MM.1S (cell line): ENCODE measurements at regions not wholly inside any gene's neighbourhood (a gene's known extent, or its start where the extent isn't known, plus 50 kb on each side); places are given as distances from the start of the nearest gene placed in this dataset.
A peak's percentile ranks its signal among the peaks of the same experiment; 100 is the strongest.

Experiments used
- DNase-seq: peaks from one replicate; pipeline ENCODE4 v3.0.0-alpha.2; 2015
- H2AFZ ChIP-seq: fragments of 300-600 bp; sonication (generic); 2 replicates; pipeline ENCODE4 v1.6.0; 2016; ENCODE audit warnings: antibody characterized with exemption, low read length
- H3F3A ChIP-seq: fragments of 300-600 bp; sonication (generic); 2 replicates; pipeline ENCODE4 v1.6.1; 2016; ENCODE audit warnings: mild to moderate bottlenecking, antibody characterized with exemption, low read length, moderate library complexity, mixed read lengths; ENCODE audit not compliant: insufficient read depth
- H3K27ac ChIP-seq: fragments of 300-600 bp; sonication (generic); 2 replicates; pipeline ENCODE4 v1.5.1; 2016; ENCODE audit warnings: mild to moderate bottlenecking, low read length
- H3K27me3 ChIP-seq: fragments of 300-600 bp; sonication (generic); replicated peaks from 2 replicates; pipeline ENCODE4 v1.6.0; 2016; ENCODE audit warnings: low read length; ENCODE audit not compliant: insufficient read depth
- H3K36me3 ChIP-seq: fragments of 300-600 bp; sonication (generic); replicated peaks from 2 replicates; pipeline ENCODE4 v1.6.1; 2016; ENCODE audit warnings: mild to moderate bottlenecking, low read length, mixed read lengths; ENCODE audit not compliant: insufficient read depth
- H3K4me1 ChIP-seq: fragments of 300-600 bp; sonication (generic); 2 replicates; pipeline ENCODE4 v1.6.1; 2016; ENCODE audit warnings: low read length, mixed read lengths
- H3K4me2 ChIP-seq: fragments of 300-600 bp; sonication (generic); 2 replicates; pipeline ENCODE4 v1.6.0; 2016; ENCODE audit warnings: low read depth, low read length
- H3K4me3 ChIP-seq: fragments of 300-600 bp; sonication (generic); 2 replicates; pipeline ENCODE4 v1.5.1; 2016; ENCODE audit warnings: low read length, mixed read lengths
- H3K79me2 ChIP-seq: fragments of 300-600 bp; sonication (generic); 2 replicates; pipeline ENCODE4 v1.6.1; 2016; ENCODE audit warnings: mixed run types, low read length, mixed read lengths
- H3K9ac ChIP-seq: fragments of 300-600 bp; sonication (generic); 2 replicates; pipeline ENCODE4 v1.6.1; 2016; ENCODE audit warnings: low read length, mixed read lengths
- H3K9me2 ChIP-seq: fragments of 300-600 bp; sonication (generic); replicated peaks from 2 replicates; pipeline ENCODE4 v1.6.1; 2016; ENCODE audit warnings: mild to moderate bottlenecking, low read length, mixed read lengths; ENCODE audit not compliant: insufficient read depth
- H3K9me3 ChIP-seq: fragments of 300-600 bp; sonication (generic); replicated peaks from 2 replicates; pipeline ENCODE4 v1.6.1; 2016; ENCODE audit warnings: mild to moderate bottlenecking, low read length, mixed read lengths; ENCODE audit not compliant: insufficient read depth
- H4K20me1 ChIP-seq: fragments of 300-600 bp; sonication (generic); 2 replicates; pipeline ENCODE4 v1.6.1; 2016; ENCODE audit warnings: mild to moderate bottlenecking, low read length, moderate library complexity, mixed read lengths; ENCODE audit not compliant: insufficient read depth
- CTCF ChIP-seq: fragments of 300-600 bp; sonication (generic); IDR thresholded peaks from 2 replicates; pipeline ENCODE4 v1.5.1; 2016; ENCODE audit warnings: antibody characterized with exemption, low read length, mixed read lengths
- EZH2 ChIP-seq: fragments of 300-600 bp; sonication (generic); optimal IDR thresholded peaks from 2 replicates; pipeline ENCODE3; 2017; ENCODE audit warnings: low read depth, mild to moderate bottlenecking, antibody characterized with exemption, low read length, mixed read lengths
- EZH2phosphoT487 ChIP-seq: fragments of 300-600 bp; sonication (generic); IDR thresholded peaks from 2 replicates; pipeline ENCODE4 v1.6.1; 2018; ENCODE audit warnings: antibody characterized with exemption, low read length

- H3K9me2 ChIP-seq: no peaks in the 10 kb centered on the region
- no peaks in the 10 kb centered on the region for H3K9me3 ChIP-seq
- H3K4me1 ChIP-seq: peaks cover 28% of the 10 kb centered on the region
- no peak overlapping the region for H3K4me3 ChIP-seq
- H4K20me1 ChIP-seq: no peaks in the 10 kb centered on the region
- no peaks in the 10 kb centered on the region for H3K79me2 ChIP-seq
- no peaks in the 10 kb centered on the region for H3K27me3 ChIP-seq
- H3K9ac ChIP-seq: no peak overlapping the region
- no peak overlapping the region for H3K4me2 ChIP-seq
- H3F3A ChIP-seq: peaks cover 27% of the 10 kb centered on the region
- peak; percentile 5 for DNase-seq
- no peaks in the 10 kb centered on the region for H3K36me3 ChIP-seq
- H3K27ac ChIP-seq: no peak overlapping the region
- no peak overlapping the region for H2AFZ ChIP-seq
- TF ChIP-seq EZH2phosphoT487 (no peak), EZH2 (no peak), CTCF (no peak)
These were observed 155.8 kb downstream of the C11orf91 start for GRCh38 chr11:33544593-33545373.

DNA sequence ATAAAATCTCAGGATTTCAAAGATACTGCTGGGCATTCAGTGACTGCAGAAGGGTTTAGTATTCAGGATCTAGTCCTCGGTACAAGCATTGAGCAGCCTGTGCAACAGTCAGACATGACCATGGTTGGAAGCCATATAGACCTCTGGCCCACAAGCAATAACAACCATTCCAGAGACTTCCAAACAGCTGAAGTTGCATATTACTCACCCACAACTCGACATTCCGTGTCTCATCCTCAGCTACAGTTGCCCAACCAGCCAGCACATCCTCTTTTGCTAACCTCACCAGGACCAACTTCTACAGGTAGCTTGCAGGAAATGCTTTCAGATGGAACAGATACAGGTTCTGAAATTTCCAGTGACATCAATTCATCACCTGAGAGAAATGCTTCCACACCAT lies 156.8 kb downstream of the C11orf91 start:
- H3K27ac ChIP-seq: no peak overlapping the region
- no peaks in the 10 kb centered on the region for H3K27me3 ChIP-seq
- DNase-seq: peak; percentile 3
- H2AFZ ChIP-seq: no peak overlapping the region
- no peaks in the 10 kb centered on the region for H4K20me1 ChIP-seq
- H3K36me3 ChIP-seq: no peaks in the 10 kb centered on the region
- TF ChIP-seq EZH2 (no peak), EZH2phosphoT487 (no peak), CTCF (no peak)
- H3K4me1 ChIP-seq: peaks cover 37% of the 10 kb centered on the region
- H3K9ac ChIP-seq: no peak overlapping the region
- no peaks in the 10 kb centered on the region for H3K9me2 ChIP-seq
- H3K79me2 ChIP-seq: no peaks in the 10 kb centered on the region
- no peaks in the 10 kb centered on the region for H3K9me3 ChIP-seq
- H3K4me2 ChIP-seq: no peak overlapping the region
- peaks cover 36% of the 10 kb centered on the region for H3F3A ChIP-seq
- no peak overlapping the region for H3K4me3 ChIP-seq

GRCh38 chr11:33542921-33543320 lies 157.7 kb downstream of the C11orf91 start:
- Histone ChIP-seq H3K27me3 (no peaks in the 10 kb centered on the region), H3K4me2 (no peak overlapping the region), H3K4me1 (peaks cover 44% of the 10 kb centered on the region), H4K20me1 (no peaks in the 10 kb centered on the region), H3K4me3 (no peak overlapping the region), H3K27ac (no peak overlapping the region), H2AFZ (no peak overlapping the region), H3K36me3 (no peaks in the 10 kb centered on the region), H3K9me3 (no peaks in the 10 kb centered on the region), H3K9ac (no peak overlapping the region), H3K9me2 (no peaks in the 10 kb centered on the region), H3F3A (peaks cover 38% of the 10 kb centered on the region), H3K79me2 (no peaks in the 10 kb centered on the region)
- DNase-seq: peak; percentile 40
- TF ChIP-seq CTCF (peak; percentile 67), EZH2 (no peak), EZH2phosphoT487 (no peak)
